ENCODE measurements at regions not wholly inside any gene's neighbourhood (a gene's known extent, or its start where the extent isn't known, plus 50 kb on each side); places are given as distances from the start of the nearest gene placed in this dataset.

GRCh38 chr1:29584362-29584761 is 348.0 kb downstream of the PTPRU start:
- DNase-seq: no peak

- no peak for DNase-seq
These were observed 347.4 kb downstream of the PTPRU start for GRCh38 chr1:29583727-29584126.

- DNase-seq: no peak
These were observed 344.9 kb downstream of the PTPRU start for GRCh38 chr1:29581256-29581655.

GRCh38 chr1:29579821-29580425 is 343.6 kb downstream of the PTPRU start:
- DNase-seq: no peak

GRCh38 chr1:29577512-29577911 is 341.2 kb downstream of the PTPRU start:
- DNase-seq: no peak

GRCh38 chr1:29576510-29576909 is 340.2 kb downstream of the PTPRU start:
- no peak for DNase-seq

GRCh38 chr1:29575826-29576225 is 339.5 kb downstream of the PTPRU start:
- no peak for DNase-seq

- DNase-seq: no peak
These were observed 339.0 kb downstream of the PTPRU start for GRCh38 chr1:29575277-29575676.

GRCh38 chr1:29574871-29575270 is 338.5 kb downstream of the PTPRU start:
- DNase-seq: no peak

- no peak for DNase-seq
These were observed 333.8 kb downstream of the PTPRU start for GRCh38 chr1:29569971-29570634.

GRCh38 chr1:29567257-29567656 is 330.9 kb downstream of the PTPRU start:
- DNase-seq: no peak

- DNase-seq: no peak
These were observed 329.2 kb downstream of the PTPRU start for GRCh38 chr1:29565490-29565889.

GRCh38 chr1:29563571-29563970 is 327.2 kb downstream of the PTPRU start:
- DNase-seq: no peak

- no peak for DNase-seq
These were observed 326.8 kb downstream of the PTPRU start for GRCh38 chr1:29563092-29563491.

- DNase-seq: no peak
These were observed 322.7 kb downstream of the PTPRU start for GRCh38 chr1:29559056-29559455.

- DNase-seq: no peak
These were observed 321.6 kb downstream of the PTPRU start for GRCh38 chr1:29557701-29558600.

- DNase-seq: no peak
These were observed 320.7 kb downstream of the PTPRU start for GRCh38 chr1:29557066-29557465.

- DNase-seq: no peak
These were observed 320.3 kb downstream of the PTPRU start for GRCh38 chr1:29556657-29557056.

- no peak for DNase-seq
These were observed 318.8 kb downstream of the PTPRU start for GRCh38 chr1:29555043-29555620.

GRCh38 chr1:29554208-29554778 is 318.0 kb downstream of the PTPRU start:
- DNase-seq: no peak

GRCh38 chr1:29551123-29551936 is 315.0 kb downstream of the PTPRU start:
- no peak for DNase-seq
